Heart right ventricle (tissue), 16 donors: ENCODE measurements at regions not wholly inside any gene's neighbourhood (a gene's known extent, or its start where the extent isn't known, plus 50 kb on each side); places are given as distances from the start of the nearest gene placed in this dataset.

Experiments
- ATAC-seq, 8 donors: fragments of 200-7000 bp; cut with Tn5 transposase; one replicate each; pipeline ENCODE4 v1.9.1; 2020; ENCODE audit warnings: mild to moderate bottlenecking in 8 of 8, moderate library complexity in 8 of 8, moderate number of reproducible peaks in 1 of 8
- DNase-seq, 2 donors: peaks; one replicate each; pipeline ENCODE4 v3.0.0-alpha.2; 2020
- H3K27ac ChIP-seq, 10 donors: fragments of 200-600 bp; sonication (generic) in 2 of 10; one replicate each; pipeline versions ENCODE4 v1.5.0 to v1.8.0; 2020 to 2022; ENCODE audit warnings: mild to moderate bottlenecking in 3 of 10
- H3K27me3 ChIP-seq, 7 donors: fragments of 200-600 bp; one replicate each; pipeline ENCODE4 v1.8.0; 2021 to 2022; ENCODE audit warnings: mild to moderate bottlenecking in 2 of 7
- H3K36me3 ChIP-seq, 9 donors: fragments of 200-600 bp; sonication (generic) in 1 of 9; one replicate each; pipeline versions ENCODE4 v1.5.0 to v1.8.0; 2020 to 2022; ENCODE audit warnings: mild to moderate bottlenecking in 2 of 9
- H3K4me1 ChIP-seq, 9 donors: fragments of 200-600 bp; sonication (generic) in 1 of 9; one replicate each; pipeline versions ENCODE4 v1.5.0 to v1.8.0; 2020 to 2022; ENCODE audit warnings: mild to moderate bottlenecking in 4 of 9
- H3K4me3 ChIP-seq, 10 donors: fragments of 200-600 bp; sonication (generic) in 2 of 10; one replicate each; pipeline versions ENCODE4 v1.5.0 to v1.8.0; 2020 to 2022; ENCODE audit warnings: mild to moderate bottlenecking in 7 of 10, moderate library complexity in 2 of 10
- H3K9me3 ChIP-seq, 11 donors: fragments of 200-600 bp in 10 of 11; sonication (generic) in 2 of 11; one replicate each; pipeline versions ENCODE4 v1.5.0 to v1.8.0; 2013 to 2022; ENCODE audit warnings: mild to moderate bottlenecking in 2 of 11, control low read depth in 1 of 11, moderate library complexity in 1 of 11
- CTCF ChIP-seq, 9 donors: fragments of 200-600 bp; sonication (generic) in 2 of 9; IDR thresholded peaks; one replicate each; pipeline versions ENCODE4 v1.5.0 to v1.8.0; 2021 to 2022; ENCODE audit warnings: antibody characterized with exemption in 9 of 9, mild to moderate bottlenecking in 5 of 9, moderate library complexity in 1 of 9
- WGBS, 2 donors: extraction: QIAGEN DNeasy Blood & Tissue Kit; methylation state at CpG; one replicate each; pipeline ENCODE4 v1.1.7; 2013; ENCODE audit warnings: inconsistent platforms in 1 of 2; 5-methylcytosine and 5-hydroxymethylcytosine counted together
- intact Hi-C, 10 donors: fragments of 100-400 bp; cut with DNase I; formaldehyde crosslinking; loops; one replicate each; pipeline versions ENCODE4 v1.11.1 to v1.14.2; 2022
- donor health status: Arrhythmogenic right ventricular cardiomyopathy.
- donor health status: ischemic (EF 13 %, LVEDD 7.1; RV severe dilation, severe dysfunction).
- donor health status: healthy with polysubstance abuse.
- donor health status: DM: no; HTN: yes; CAD: no.
- donor health status: DM: no; HTN: no; CAD: no.
- donor health status: ischemic (EF 25% LVEDD 6.9; RV normal size, moderate dysfunction).
- donor health status: ischemic (EF 25% LVEDD 5.7; RV mildly dilated, moderate dysfunction).
- donor health status: healthy.
- donor health status: DM: yes; HTN: yes; CAD: no.
- donor health status: Ischemic cardiomyopathy.
- donor health status: ischemic (EF 35%, LVEDD 5.7; RV mildly dilated, moderate dysfunction).
- donor health status: nonischemic (EF 11% LVEDD 7.7; RV severe dilation, severe dysfunction).
- donor health status: DM: yes; HTN: yes; CAD: no.
- donor health status: PGD.
- donor health status: ischemic (EF 29% LVEDD 5.4; RV normal size, mild dysfunction).
- donor health status: nonischemic (EF 23%, LVEDD 6.1; RV moderate dilation, normal function).

- no peak for TF ChIP-seq CTCF (IDR thresholded peaks at IDR 0.05)
- WGBS, 2 donors = 74 to 76% methylated on average over 2 of the region's 2 CpGs
- no peak for DNase-seq
- no peak overlapping the region for H3K4me3 ChIP-seq
- no peaks in the 10 kb centered on the region for H3K27me3 ChIP-seq
- ATAC-seq = no peak
- no peaks in the 10 kb centered on the region for H3K4me1 ChIP-seq
- no peak overlapping the region for H3K27ac ChIP-seq
- H3K9me3 ChIP-seq = peaks cover 0 to 2% (median 0%) of the 10 kb centered on the region in 11 donors
- intact Hi-C loops = no loop called here
- H3K36me3 ChIP-seq = no peaks in the 10 kb centered on the region
Observed at GRCh38 chr6:102488729-102489128, 1095.2 kb downstream of the GRIK2 start.

GRCh38 chr6:102485480-102485879, 1092.0 kb downstream of the GRIK2 start:
- Histone ChIP-seq H3K27me3 (no peaks in the 10 kb centered on the region), H3K4me3 (no peak overlapping the region), H3K9me3 (peaks cover 0 to 2% (median 0%) of the 10 kb centered on the region in 11 donors), H3K4me1 (no peaks in the 10 kb centered on the region), H3K27ac (no peak overlapping the region), H3K36me3 (no peaks in the 10 kb centered on the region)
- intact Hi-C loops = no loop called here
- no peak for TF ChIP-seq CTCF (IDR thresholded peaks at IDR 0.05)
- DNase-seq (no peak), ATAC-seq (no peak)
- 51 to 73% methylated on average over 1 of the region's 1 CpG for WGBS, 2 donors

GRCh38 chr6:102474041-102474807, 1080.7 kb downstream of the GRIK2 start:
- intact Hi-C loops = no loop called here
- Histone ChIP-seq H3K36me3 (no peaks in the 10 kb centered on the region), H3K4me1 (no peaks in the 10 kb centered on the region), H3K4me3 (no peak overlapping the region), H3K9me3 (peaks cover 0 to 11% (median 0%) of the 10 kb centered on the region in 11 donors), H3K27ac (no peak overlapping the region), H3K27me3 (no peaks in the 10 kb centered on the region)
- DNase-seq (no peak), ATAC-seq (no peak)
- TF ChIP-seq CTCF (IDR thresholded peaks at IDR 0.05) = no peak
- WGBS, 2 donors = 64 to 74% methylated on average over 7 of the region's 7 CpGs

GRCh38 chr6:102458990-102459389, 1065.5 kb downstream of the GRIK2 start:
- WGBS, 2 donors = 79 to 82% methylated on average over 4 of the region's 4 CpGs
- ATAC-seq (no peak), DNase-seq (no peak)
- H3K27me3 ChIP-seq = no peaks in the 10 kb centered on the region
- H3K4me3 ChIP-seq = no peak overlapping the region
- TF ChIP-seq CTCF (IDR thresholded peaks at IDR 0.05) = no peak
- H3K27ac ChIP-seq = no peak overlapping the region
- H3K9me3 ChIP-seq = peaks cover 0 to 11% (median 0%) of the 10 kb centered on the region in 11 donors
- no peaks in the 10 kb centered on the region for H3K4me1 ChIP-seq
- H3K36me3 ChIP-seq = no peaks in the 10 kb centered on the region
- intact Hi-C loops = no loop called here
